ENCODE measurements at regions not wholly inside any gene's neighbourhood (a gene's known extent, or its start where the extent isn't known, plus 50 kb on each side); places are given as distances from the start of the nearest gene placed in this dataset.

GRCh38 chr21:28636752-28637691, 355.7 kb downstream of the LTN1 start:
- peak overlapping the region; percentile 66 for H3K4me2 ChIP-seq (ENCODE audit: low read length)
- H3K4me1 Mint-ChIP-seq (ENCODE audit: low read depth, unreplicated experiment) = peaks cover 40% of the 10 kb centered on the region
- no peaks in the 10 kb centered on the region for H4K20me1 ChIP-seq (ENCODE audit: insufficient read depth, low read length)
- peak overlapping the region; percentile 93 for H3K27ac Mint-ChIP-seq (ENCODE audit: unreplicated experiment)
- no peaks in the 10 kb centered on the region for H3K79me2 ChIP-seq (ENCODE audit: insufficient read depth, low read length)
- FAIRE-seq (peak; percentile 98), DNase-seq (ENCODE audit: low read depth) (peak; percentile 96)
- H3K9ac ChIP-seq (ENCODE audit: low read length) = peak overlapping the region; percentile 70
- no peaks in the 10 kb centered on the region for H3K36me3 Mint-ChIP-seq (ENCODE audit: low read depth, unreplicated experiment)
- no peaks in the 10 kb centered on the region for H3K27me3 ChIP-seq (ENCODE audit: insufficient read depth, low read length)
- TF ChIP-seq CTCF (IDR thresholded peaks at IDR 0.05; ENCODE audit: insufficient read depth, low read depth, low read length) = no peak
- TF ChIP-seq EZH2 (IDR thresholded peaks at IDR 0.05; ENCODE audit: insufficient read depth, low read length) = no peak
- H3K27me3 Mint-ChIP-seq (ENCODE audit: low read depth, unreplicated experiment) = no peaks in the 10 kb centered on the region
- peaks cover 2% of the 10 kb centered on the region for H3K9me3 Mint-ChIP-seq (ENCODE audit: unreplicated experiment)
- H3K4me1 ChIP-seq (ENCODE audit: insufficient read depth, low read length) = peaks cover 38% of the 10 kb centered on the region
- no peak overlapping the region for H3K4me3 ChIP-seq (ENCODE audit: insufficient read depth, low read depth, low read length)
- no peak overlapping the region for H2AFZ ChIP-seq (ENCODE audit: low read depth, low read length)
- H3K4me3 Mint-ChIP-seq (ENCODE audit: unreplicated experiment) = no peak overlapping the region
- H3K27ac ChIP-seq (ENCODE audit: low read depth, low read length) = peak overlapping the region; percentile 90
- no peaks in the 10 kb centered on the region for H3K9me3 ChIP-seq (ENCODE audit: insufficient read depth, low read depth, low read length)
- H3K36me3 ChIP-seq (ENCODE audit: insufficient read depth, low read length) = no peaks in the 10 kb centered on the region

- no peak overlapping the region for H3K9ac ChIP-seq (ENCODE audit: low read length)
- Mint-ChIP-seq H3K9me3 (ENCODE audit: unreplicated experiment) (peaks cover 2% of the 10 kb centered on the region), H3K36me3 (ENCODE audit: low read depth, unreplicated experiment) (no peaks in the 10 kb centered on the region), H3K4me1 (ENCODE audit: low read depth, unreplicated experiment) (peaks cover 45% of the 10 kb centered on the region), H3K27me3 (ENCODE audit: low read depth, unreplicated experiment) (no peaks in the 10 kb centered on the region), H3K27ac (ENCODE audit: unreplicated experiment) (no peak overlapping the region), H3K4me3 (ENCODE audit: unreplicated experiment) (no peak overlapping the region)
- H4K20me1 ChIP-seq (ENCODE audit: insufficient read depth, low read length) = no peaks in the 10 kb centered on the region
- H3K4me3 ChIP-seq (ENCODE audit: insufficient read depth, low read depth, low read length) = no peak overlapping the region
- TF ChIP-seq EZH2 (IDR thresholded peaks at IDR 0.05; ENCODE audit: insufficient read depth, low read length) (no peak), CTCF (IDR thresholded peaks at IDR 0.05; ENCODE audit: insufficient read depth, low read depth, low read length) (no peak)
- no peaks in the 10 kb centered on the region for H3K9me3 ChIP-seq (ENCODE audit: insufficient read depth, low read depth, low read length)
- H3K79me2 ChIP-seq (ENCODE audit: insufficient read depth, low read length) = no peaks in the 10 kb centered on the region
- FAIRE-seq (no peak), DNase-seq (ENCODE audit: low read depth) (no peak)
- H3K36me3 ChIP-seq (ENCODE audit: insufficient read depth, low read length) = no peaks in the 10 kb centered on the region
- H3K27ac ChIP-seq (ENCODE audit: low read depth, low read length) = peak overlapping the region; percentile 90
- H3K4me1 ChIP-seq (ENCODE audit: insufficient read depth, low read length) = peaks cover 38% of the 10 kb centered on the region
- no peak overlapping the region for H2AFZ ChIP-seq (ENCODE audit: low read depth, low read length)
- no peaks in the 10 kb centered on the region for H3K27me3 ChIP-seq (ENCODE audit: insufficient read depth, low read length)
- no peak overlapping the region for H3K4me2 ChIP-seq (ENCODE audit: low read length)
Measured at GRCh38 chr21:28635541-28635940, 357.1 kb downstream of the LTN1 start.
